Stimulated activated CD4-positive, alpha-beta T cell treated with anti-CD3 and anti-CD28 coated beads, Interleukin-4, amount 100 ng/mL, for 48 hours (primary cell): ENCODE measurements at regions not wholly inside any gene's neighbourhood (a gene's known extent, or its start where the extent isn't known, plus 50 kb on each side); places are given as distances from the start of the nearest gene placed in this dataset.

Experiments
- DNase-seq, 2 donors: peaks; one replicate each; pipeline ENCODE4 v3.0.0-alpha.2; 2020; ENCODE audit warnings: low read depth in 2 of 2

DNA sequence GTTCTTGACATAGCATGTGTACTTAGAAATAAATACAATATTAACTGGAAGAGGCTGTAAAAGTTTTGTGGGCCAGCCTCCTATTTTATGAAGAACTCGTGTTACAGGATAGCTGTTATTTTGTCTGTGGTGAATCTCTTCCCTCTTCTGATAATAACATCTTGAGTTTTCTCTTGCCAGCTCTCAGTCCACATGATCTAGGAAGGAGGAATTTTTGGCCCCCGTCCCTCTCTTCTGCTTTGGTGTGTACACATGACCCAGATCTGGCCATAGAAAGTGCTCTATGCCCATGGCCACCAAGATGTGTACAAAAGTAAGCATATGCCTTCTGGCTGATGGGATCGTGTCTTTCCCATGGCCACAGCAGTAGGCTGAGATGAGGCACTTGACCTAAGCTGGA lies 108.0 kb upstream of the LEF1 start:
- no peak for DNase-seq

DNA sequence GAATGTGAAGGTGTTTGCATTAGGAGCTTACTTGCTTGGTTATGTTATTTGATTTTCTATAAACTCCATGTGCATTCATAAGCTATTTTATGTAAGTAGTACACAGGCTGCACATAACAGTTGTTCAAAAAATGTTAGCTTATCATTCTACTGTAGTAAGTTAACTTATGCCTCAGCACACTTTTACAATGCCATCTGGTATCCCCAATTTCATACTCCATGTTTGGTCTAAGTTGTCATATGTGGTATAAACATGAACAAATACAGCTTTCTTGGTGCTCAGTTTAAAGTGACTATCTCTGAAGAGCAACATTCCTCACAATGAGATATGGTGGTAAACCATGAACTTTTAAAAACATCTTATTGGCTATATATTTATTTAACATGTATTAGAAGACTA lies 104.3 kb upstream of the LEF1 start:
- DNase-seq: no peak

DNA sequence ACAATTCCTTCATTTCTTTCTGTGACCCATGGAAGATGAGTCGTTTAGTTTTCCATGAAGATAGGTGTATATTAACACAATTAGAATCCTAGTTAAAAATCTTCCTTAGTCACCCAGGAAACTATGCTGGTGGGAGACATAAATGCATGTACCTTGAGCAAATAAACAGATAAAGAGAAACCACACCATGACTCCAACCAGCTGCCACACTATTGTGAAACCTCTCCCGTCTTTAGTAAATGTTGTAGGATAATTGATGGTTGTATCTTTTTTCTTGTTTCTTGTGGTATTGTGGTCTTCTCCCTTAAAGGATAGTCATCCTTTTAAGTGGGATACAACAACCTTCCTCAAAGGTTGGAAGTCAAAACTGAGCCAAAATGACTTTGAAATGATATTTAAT lies 103.8 kb upstream of the LEF1 start:
- no peak for DNase-seq

DNA sequence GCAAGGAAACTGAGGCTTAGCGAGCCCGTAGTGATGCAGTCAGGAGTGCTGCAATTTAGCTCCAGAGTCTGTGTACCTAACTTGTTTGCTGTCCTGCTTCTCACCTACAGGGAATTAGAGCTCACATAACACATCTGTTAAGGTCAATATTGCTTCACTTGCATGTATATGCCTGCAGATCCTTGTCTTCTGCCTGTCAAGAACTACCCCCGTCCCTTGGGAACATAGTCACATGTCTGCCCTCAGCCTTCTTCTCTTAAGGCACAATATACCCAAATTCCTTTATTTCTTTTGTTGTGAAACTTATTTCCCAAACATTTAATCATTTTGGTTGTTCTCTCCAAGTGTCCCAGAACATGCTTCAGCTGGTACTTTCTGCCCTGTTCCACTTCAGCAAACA lies 103.3 kb upstream of the LEF1 start:
- DNase-seq: no peak

- DNase-seq: no peak
These were observed 102.0 kb upstream of the LEF1 start for GRCh38 chr4:108270466-108271450.

DNA sequence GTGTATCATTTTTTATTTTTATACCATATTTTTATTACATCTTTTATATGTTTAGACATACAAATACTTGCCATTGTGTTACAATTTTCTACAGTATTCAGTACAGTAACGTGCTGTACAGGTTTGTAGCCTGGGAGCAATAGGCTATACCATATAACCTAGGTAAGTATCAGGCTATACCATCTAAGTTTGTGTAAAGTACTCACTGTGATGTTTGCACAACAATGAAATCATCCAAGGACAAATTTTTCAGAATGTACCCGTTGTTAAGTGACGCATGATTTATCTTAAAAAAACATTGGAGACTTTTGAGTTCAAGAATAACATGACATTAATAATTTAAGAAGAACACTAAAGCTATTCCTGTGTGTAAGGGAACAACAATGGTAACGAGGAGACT lies 96.0 kb upstream of the LEF1 start:
- DNase-seq: no peak

GRCh38 chr4:108263057-108263456 lies 94.3 kb upstream of the LEF1 start:
- DNase-seq: no peak

- DNase-seq: no peak
These were observed 92.3 kb upstream of the LEF1 start for GRCh38 chr4:108261026-108261425.

DNA sequence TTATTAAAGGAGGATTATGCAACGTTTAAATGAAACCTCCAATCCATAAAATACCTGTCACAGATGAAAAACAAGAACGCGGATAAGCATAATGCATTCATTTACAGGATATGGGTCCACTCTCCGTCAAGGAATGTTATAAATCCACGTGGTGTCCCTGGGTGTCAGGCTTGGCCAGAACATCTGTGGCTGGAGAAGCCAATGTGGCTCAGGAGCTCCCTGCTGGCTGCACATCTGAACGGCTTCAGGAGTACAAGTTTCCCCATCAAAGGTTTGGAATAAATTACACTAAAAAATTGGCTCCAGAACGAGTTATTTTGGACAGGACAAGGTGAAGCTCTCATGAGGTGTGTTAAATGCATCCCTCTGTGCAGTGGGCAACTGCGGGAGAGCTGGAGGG lies 87.8 kb upstream of the LEF1 start:
- no peak for DNase-seq

DNA sequence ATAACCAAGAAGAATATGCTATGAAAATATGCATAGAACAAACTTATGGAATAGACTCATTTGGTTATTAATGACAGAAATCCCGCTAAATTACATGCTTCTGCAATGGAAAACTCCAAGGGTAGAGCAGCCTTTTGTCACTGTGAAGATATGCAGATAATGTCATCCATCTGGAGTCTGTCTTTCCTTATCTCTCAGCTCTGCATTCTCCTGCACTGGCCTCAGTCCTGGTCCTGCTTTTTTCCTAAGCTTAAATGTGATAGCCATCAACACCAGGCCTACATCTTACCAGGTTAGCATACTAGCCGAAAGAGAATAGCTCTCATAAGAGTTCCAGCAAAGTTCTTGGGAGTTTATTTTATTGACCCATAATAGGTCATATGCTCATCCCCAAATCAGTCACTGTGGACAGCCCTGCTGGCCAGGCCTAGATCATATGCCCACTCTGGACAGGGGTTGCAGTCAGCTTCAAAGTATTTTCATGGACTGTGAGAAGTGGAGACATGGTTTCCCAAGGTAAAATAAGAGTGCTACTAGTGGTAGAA lies 86.5 kb upstream of the LEF1 start:
- no peak for DNase-seq

DNA sequence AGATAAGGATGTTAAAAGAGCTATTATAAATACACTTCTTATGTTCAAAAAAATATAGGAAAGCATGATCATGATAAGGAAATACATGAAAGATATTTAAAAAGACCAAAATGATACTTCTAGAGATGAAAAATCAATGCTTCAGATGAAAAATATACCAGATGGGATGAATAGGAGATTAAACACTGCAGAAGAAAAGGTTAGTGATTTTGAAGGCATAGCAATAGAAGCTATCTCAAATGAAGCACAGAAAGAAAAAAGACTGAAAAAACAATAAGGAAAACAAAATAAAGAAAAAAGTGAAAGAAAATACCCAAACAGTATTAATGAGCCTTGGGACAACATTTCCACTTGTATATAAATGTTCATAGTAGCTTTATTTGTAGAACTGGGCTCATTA lies 80.7 kb upstream of the LEF1 start:
- DNase-seq: no peak

DNA sequence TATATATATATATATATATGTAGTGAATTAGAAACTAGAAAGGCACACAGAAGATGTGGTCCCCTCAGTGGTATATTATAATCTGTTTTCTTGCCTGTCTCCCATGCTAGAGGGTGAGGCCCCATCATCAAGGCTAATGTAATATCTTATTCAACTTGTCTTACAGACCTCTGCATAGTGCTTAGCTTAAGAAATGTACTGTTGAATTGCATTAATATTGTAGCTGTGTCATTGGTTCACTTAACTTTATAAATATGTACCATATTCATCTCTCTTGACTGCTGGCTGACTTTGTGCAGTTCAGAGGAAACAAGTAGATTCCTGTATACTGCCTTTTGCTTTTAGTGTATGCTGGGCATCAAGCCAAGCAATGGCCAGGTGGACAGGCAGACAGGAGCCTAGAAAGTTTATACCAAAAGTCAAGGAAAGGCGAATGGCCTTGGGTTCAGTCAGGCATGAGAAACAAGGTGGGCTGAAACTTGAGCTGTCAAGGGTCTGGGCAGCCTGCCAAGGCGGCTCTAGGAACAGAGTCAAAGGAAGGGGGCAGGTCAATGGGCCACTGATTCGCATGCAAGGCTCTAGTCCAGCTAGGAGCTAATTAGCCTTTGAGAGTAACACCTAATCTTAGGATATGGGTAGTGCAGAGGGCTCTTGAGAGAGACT lies 78.8 kb upstream of the LEF1 start:
- DNase-seq: no peak

DNA sequence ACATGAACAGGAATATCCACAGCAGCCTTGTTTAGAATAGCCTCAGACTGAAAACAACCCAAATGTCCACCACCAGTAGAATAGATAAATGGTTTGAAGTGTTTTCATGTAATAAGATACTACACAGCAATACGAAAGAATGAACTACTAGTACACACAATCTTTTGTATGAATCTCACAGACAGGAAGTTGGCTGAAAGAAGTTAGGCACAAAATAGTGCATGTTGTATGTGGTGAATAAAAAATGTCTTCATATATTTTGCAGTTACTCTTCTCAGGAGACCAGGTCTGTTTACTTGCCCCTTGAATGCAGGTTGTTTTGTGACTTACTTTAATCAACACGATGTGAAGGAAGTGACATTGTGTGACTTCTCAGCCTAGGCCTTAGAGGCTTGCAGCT lies 75.9 kb upstream of the LEF1 start:
- no peak for DNase-seq

- no peak for DNase-seq
These were observed 71.6 kb upstream of the LEF1 start for GRCh38 chr4:108240366-108240765.

GRCh38 chr4:108237693-108238092 lies 69.0 kb upstream of the LEF1 start:
- no peak for DNase-seq

DNA sequence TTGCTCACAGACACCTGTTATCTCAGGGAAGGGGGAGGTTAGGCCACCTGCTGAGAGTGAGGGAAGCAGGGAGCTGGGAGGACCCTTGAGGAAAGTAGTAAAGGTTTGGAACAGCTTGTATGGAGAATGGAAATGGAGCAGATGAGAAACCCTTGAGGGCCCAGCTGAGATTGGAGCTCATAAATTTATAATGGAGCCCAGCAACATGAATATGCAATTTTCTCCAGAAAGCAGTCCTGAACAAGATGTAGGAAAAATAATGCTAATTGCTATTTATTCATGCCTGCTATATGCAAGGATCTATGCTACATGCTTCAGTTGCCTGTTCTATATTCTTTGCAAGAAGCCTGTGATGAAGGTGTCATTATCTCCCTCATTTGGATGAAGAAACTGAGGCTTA lies 67.5 kb upstream of the LEF1 start:
- DNase-seq: no peak

GRCh38 chr4:108227923-108228322 lies 59.2 kb upstream of the LEF1 start:
- no peak for DNase-seq

GRCh38 chr4:108224611-108225053 lies 55.9 kb upstream of the LEF1 start:
- DNase-seq: no peak

DNA sequence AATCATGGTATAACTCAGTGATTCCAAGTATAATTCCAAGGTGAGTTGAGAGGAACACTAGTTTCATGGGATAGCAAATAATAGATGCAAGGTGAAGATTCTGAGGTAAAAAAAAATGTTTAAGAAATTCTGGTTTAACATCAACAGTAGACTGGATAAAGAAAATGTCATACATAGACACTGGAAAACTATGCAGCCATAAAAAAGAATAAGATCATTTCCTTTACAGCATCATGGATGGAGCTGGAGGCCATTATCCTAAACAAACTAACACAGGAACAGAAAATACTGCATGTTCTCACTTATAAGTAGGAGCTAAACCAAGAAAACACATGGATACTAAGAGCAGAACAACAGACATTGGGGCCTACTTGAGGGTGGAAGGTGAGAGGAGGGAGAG lies 54.6 kb upstream of the LEF1 start:
- DNase-seq: no peak

DNA sequence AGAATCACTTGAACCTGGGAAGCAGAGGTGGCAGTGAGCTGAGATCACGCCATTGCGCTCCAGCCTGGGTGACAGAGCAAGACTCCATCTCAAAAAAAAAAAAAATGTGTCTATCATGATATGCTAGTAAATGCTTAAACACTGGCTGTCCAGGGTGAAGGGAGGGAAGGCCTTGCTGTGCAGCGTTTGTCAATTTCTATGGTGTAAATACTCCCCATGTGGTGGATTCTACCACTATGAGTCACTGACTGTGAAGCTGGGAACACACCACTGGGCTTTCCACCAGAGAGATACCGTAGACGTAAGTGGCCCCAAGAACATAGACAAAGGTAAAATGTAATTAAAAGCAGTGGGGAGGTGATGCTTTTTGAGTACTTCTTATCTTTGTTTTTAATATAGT lies 51.3 kb upstream of the LEF1 start:
- DNase-seq: no peak
